Endothelial cell of umbilical vein (primary cell): ENCODE measurements at regions not wholly inside any gene's neighbourhood (a gene's known extent, or its start where the extent isn't known, plus 50 kb on each side); places are given as distances from the start of the nearest gene placed in this dataset.

Experiments
- BruUV-seq: library from RNA; stranded (reverse); fragments of 400-500 nt; replicated peaks from 2 replicates; lab custom pipeline; 2021; lab: Mats Ljungman, UMichigan
- CTCF ChIA-PET: fragments of 300-600, 350-600 bp; sonication (Branson Sonifier 250); formaldehyde crosslinking; loops from one replicate; lab custom pipeline; 2021; ENCODE audit warnings: antibody characterized with exemption, inconsistent platforms; lab: Charles Lee
- POLR2A ChIA-PET: fragments of 300-600, 350-600 bp; sonication (Branson Sonifier 250); formaldehyde crosslinking; loops from one replicate; lab custom pipeline; 2021; ENCODE audit warnings: antibody characterized with exemption, inconsistent platforms; lab: Charles Lee
- DNase-seq: peaks from one replicate; pipeline ENCODE4 v3.0.0-alpha.2; 2011; ENCODE audit warnings: low read depth, low spot score
- FAIRE-seq: peaks from 2 replicates; lab custom pipeline; 2011; peaks lifted over from hg19 to GRCh38; lab: Jason Lieb, UNC
- H2AFZ ChIP-seq: 2 replicates; pipeline ENCODE4 v1.6.0; 2012; ENCODE audit warnings: low read depth, low read length, control low read depth, inconsistent platforms
- H3K27ac ChIP-seq: 2 replicates; pipeline ENCODE4 v1.5.1; 2011; ENCODE audit warnings: low read depth, mild to moderate bottlenecking, control low read depth, low read length, moderate library complexity; ENCODE audit not compliant: insufficient read depth
- H3K27me3 ChIP-seq, 2 experiments: 2 replicates each; pipeline versions ENCODE4 v1.6.0 to v1.6.1; 2011; ENCODE audit warnings: low read length in 2 of 2, mixed read lengths in 1 of 2; ENCODE audit not compliant: control insufficient read depth in 2 of 2, insufficient read depth in 2 of 2
- H3K36me3 ChIP-seq, 2 experiments: 2 replicates in 1 of 2; 3 replicates in 1 of 2; pipeline ENCODE4 v1.5.1; 2011; ENCODE audit warnings: low read length in 2 of 2, mild to moderate bottlenecking in 1 of 2, moderate library complexity in 1 of 2; ENCODE audit not compliant: control insufficient read depth in 2 of 2, insufficient read depth in 2 of 2; ENCODE audit errors: extremely low read depth in 1 of 2
- H3K4me1 ChIP-seq: 3 replicates; pipeline ENCODE4 v1.5.1; 2011; ENCODE audit warnings: mild to moderate bottlenecking, low read length; ENCODE audit not compliant: control insufficient read depth, insufficient read depth; ENCODE audit errors: extremely low read depth
- H3K4me2 ChIP-seq: 2 replicates; pipeline ENCODE4 v1.6.1; 2011; ENCODE audit warnings: low read length, control low read depth, mixed read lengths; ENCODE audit not compliant: insufficient read depth
- H3K4me3 ChIP-seq, 3 experiments: fragments of 200-600 bp in 1 of 3; sonication (generic), shearing (Covaris generic) in 1 of 3; replicated peaks in 1 of 3; 2 replicates each; pipeline ENCODE4 v1.5.1; 2011 to 2016; ENCODE audit warnings: control low read depth in 3 of 3, low read length in 3 of 3, mild to moderate bottlenecking in 2 of 3, inconsistent platforms in 1 of 3, low read depth in 1 of 3, moderate library complexity in 1 of 3; ENCODE audit not compliant: insufficient read depth in 1 of 3
- H3K79me2 ChIP-seq: 2 replicates; pipeline ENCODE4 v1.6.0; 2012; ENCODE audit warnings: low read length, inconsistent platforms; ENCODE audit not compliant: control insufficient read depth, insufficient read depth
- H3K9ac ChIP-seq: replicated peaks from 2 replicates; pipeline ENCODE3; 2011; ENCODE audit warnings: low read length, control low read depth; ENCODE audit not compliant: insufficient read depth; ENCODE audit errors: extremely low read depth
- H3K9me1 ChIP-seq: replicated peaks from 3 replicates; pipeline ENCODE4 v1.6.0; 2011; ENCODE audit warnings: mild to moderate bottlenecking, low read length; ENCODE audit not compliant: control insufficient read depth, insufficient read depth; ENCODE audit errors: extremely low read depth
- H3K9me3 ChIP-seq: replicated peaks from 2 replicates; pipeline ENCODE4 v1.5.1; 2012; ENCODE audit warnings: low read length, inconsistent platforms; ENCODE audit not compliant: control insufficient read depth, insufficient read depth
- H4K20me1 ChIP-seq: replicated peaks from 2 replicates; pipeline ENCODE3; 2011; ENCODE audit warnings: mild to moderate bottlenecking, low read length; ENCODE audit not compliant: control insufficient read depth, insufficient read depth; ENCODE audit errors: extremely low read depth
- EZH2 ChIP-seq: IDR thresholded peaks from 2 replicates; pipeline ENCODE4 v1.6.1; 2012; ENCODE audit warnings: borderline replicate concordance, low read depth, mild to moderate bottlenecking, moderate library complexity, low read length, inconsistent platforms; ENCODE audit not compliant: severe bottlenecking
- FOS ChIP-seq: IDR thresholded peaks from 2 replicates; pipeline ENCODE4 v1.6.1; 2011; ENCODE audit warnings: mild to moderate bottlenecking, low read length, moderate library complexity, borderline replicate concordance; ENCODE audit not compliant: insufficient read depth
- GATA2 ChIP-seq: IDR thresholded peaks from 2 replicates; pipeline ENCODE4 v1.7.0; 2011; ENCODE audit warnings: low read depth, mild to moderate bottlenecking, moderate library complexity, mixed read lengths, low read length; ENCODE audit not compliant: insufficient read length, insufficient read depth
- JUN ChIP-seq: IDR thresholded peaks from 2 replicates; pipeline ENCODE4 v1.6.1; 2011; ENCODE audit warnings: borderline replicate concordance, low read depth; ENCODE audit not compliant: insufficient read length, insufficient read depth
- MYC ChIP-seq: IDR thresholded peaks from one replicate; pipeline ENCODE4 v1.6.1; 2011; ENCODE audit warnings: mild to moderate bottlenecking, low read depth, low read length
- POLR2A ChIP-seq: IDR thresholded peaks from 2 replicates; pipeline ENCODE4 v1.6.1; 2012; ENCODE audit warnings: low read depth, mild to moderate bottlenecking, control low read depth, low read length
- POLR2AphosphoS5 ChIP-seq: IDR thresholded peaks from 2 replicates; pipeline ENCODE4 v1.6.1; 2012; ENCODE audit warnings: low read depth, mild to moderate bottlenecking, control low read depth, low read length, moderate library complexity; ENCODE audit not compliant: insufficient read depth
- dilution Hi-C: fragments of 300-500 bp; cut with MboI; formaldehyde crosslinking; loops from one replicate; pipeline ENCODE4 v1.15.0; 2019; ENCODE audit warnings: low sequenced_read_pairs; ENCODE audit not compliant: extremely low pct_ligation_motif_present
- intact Hi-C: fragments of 100-400 bp; cut with micrococcal nuclease; formaldehyde crosslinking; loops from one replicate; pipeline ENCODE4 v1.10.0; 2022
- TF ChIP-seq, protein P1 (sequence below): IDR thresholded peaks from 2 replicates; pipeline ENCODE4 v1.6.1; 2011; ENCODE audit not compliant: insufficient read depth, insufficient read length
- TF ChIP-seq, protein P2 (sequence below), 2 donors: IDR thresholded peaks; 1 replicate in 1 of 2; 2 replicates in 1 of 2; pipeline ENCODE4 v1.5.1; 2011; ENCODE audit warnings: low read length in 2 of 2, mild to moderate bottlenecking in 2 of 2, moderate library complexity in 2 of 2, control low read depth in 1 of 2, inconsistent platforms in 1 of 2, low read depth in 1 of 2; ENCODE audit not compliant: insufficient read depth in 1 of 2; ENCODE audit errors: extremely low read depth in 1 of 2

DNA sequence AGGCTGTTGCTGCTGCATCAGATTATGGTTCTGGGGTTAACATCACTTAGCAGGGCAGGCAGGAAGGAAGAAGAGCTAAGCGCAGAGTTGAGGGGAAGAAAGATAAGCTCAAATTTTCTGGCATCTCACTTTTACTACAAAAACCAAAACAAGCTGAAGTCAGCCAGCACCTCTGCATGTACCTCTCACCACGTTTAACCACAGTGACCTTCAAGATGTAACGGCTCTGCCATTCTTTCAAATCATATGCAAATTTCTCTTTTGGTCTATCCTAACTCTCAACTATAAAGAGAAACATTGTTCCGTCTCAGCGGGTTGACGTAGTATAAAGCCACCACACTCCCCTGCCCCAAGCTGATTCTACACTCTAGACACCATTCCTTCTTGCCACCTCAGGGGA, 154.4 kb downstream of the OMA1 start:
- H3K4me3 ChIP-seq = no peak overlapping the region
- peaks cover 0 to 2% of the 10 kb centered on the region in 2 experiments for H3K27me3 ChIP-seq
- no peaks in the 10 kb centered on the region for H3K79me2 ChIP-seq
- dilution Hi-C loops (no loop called here), intact Hi-C loops (loop anchor here (10.0 kb wide), 1 partner anchor 153 kb away; the partner anchor contains the start of gene OMA1)
- no peak overlapping the region for H2AFZ ChIP-seq
- H3K27ac ChIP-seq = no peak overlapping the region
- POLR2A ChIA-PET = no interaction called here
- no peak for DNase-seq
- peaks cover 25% of the 10 kb centered on the region for H3K4me1 ChIP-seq
- CTCF ChIA-PET = interaction anchor here (1.2 kb wide), 1 partner anchor 42 kb away, joined by 3 read pairs; no protein-coding TSS in a partner anchor
- no peak overlapping the region for H3K4me2 ChIP-seq
- no peaks in the 10 kb centered on the region for H3K9me1 ChIP-seq
- H3K9me3 ChIP-seq = no peaks in the 10 kb centered on the region
- FAIRE-seq = no peak
- no peaks in the 10 kb centered on the region for H3K36me3 ChIP-seq
- no peaks in the 10 kb centered on the region for H4K20me1 ChIP-seq
- no TSS peak for BruUV-seq
- no peak for TF ChIP-seq FOS
- TF ChIP-seq GATA2 = no peak
- TF ChIP-seq EZH2 = no peak
- TF ChIP-seq, protein P1, sequence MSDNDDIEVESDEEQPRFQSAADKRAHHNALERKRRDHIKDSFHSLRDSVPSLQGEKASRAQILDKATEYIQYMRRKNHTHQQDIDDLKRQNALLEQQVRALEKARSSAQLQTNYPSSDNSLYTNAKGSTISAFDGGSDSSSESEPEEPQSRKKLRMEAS = no peak
- TF ChIP-seq MYC = no peak
- TF ChIP-seq POLR2AphosphoS5 = no peak
- no peak for TF ChIP-seq POLR2A
- no peak for TF ChIP-seq JUN
- TF ChIP-seq, protein P2, sequence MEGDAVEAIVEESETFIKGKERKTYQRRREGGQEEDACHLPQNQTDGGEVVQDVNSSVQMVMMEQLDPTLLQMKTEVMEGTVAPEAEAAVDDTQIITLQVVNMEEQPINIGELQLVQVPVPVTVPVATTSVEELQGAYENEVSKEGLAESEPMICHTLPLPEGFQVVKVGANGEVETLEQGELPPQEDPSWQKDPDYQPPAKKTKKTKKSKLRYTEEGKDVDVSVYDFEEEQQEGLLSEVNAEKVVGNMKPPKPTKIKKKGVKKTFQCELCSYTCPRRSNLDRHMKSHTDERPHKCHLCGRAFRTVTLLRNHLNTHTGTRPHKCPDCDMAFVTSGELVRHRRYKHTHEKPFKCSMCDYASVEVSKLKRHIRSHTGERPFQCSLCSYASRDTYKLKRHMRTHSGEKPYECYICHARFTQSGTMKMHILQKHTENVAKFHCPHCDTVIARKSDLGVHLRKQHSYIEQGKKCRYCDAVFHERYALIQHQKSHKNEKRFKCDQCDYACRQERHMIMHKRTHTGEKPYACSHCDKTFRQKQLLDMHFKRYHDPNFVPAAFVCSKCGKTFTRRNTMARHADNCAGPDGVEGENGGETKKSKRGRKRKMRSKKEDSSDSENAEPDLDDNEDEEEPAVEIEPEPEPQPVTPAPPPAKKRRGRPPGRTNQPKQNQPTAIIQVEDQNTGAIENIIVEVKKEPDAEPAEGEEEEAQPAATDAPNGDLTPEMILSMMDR (IDR thresholded peaks at IDR 0.05; ENCODE audit: extremely low read depth in 1 of 2, insufficient read depth in 1 of 2, low read depth in 1 of 2, low read length in 2 of 2) = no peak
- H3K9ac ChIP-seq = no peak overlapping the region
